NCI-H2196 (cell line): ENCODE measurements at regions not wholly inside any gene's neighbourhood (a gene's known extent, or its start where the extent isn't known, plus 50 kb on each side); places are given as distances from the start of the nearest gene placed in this dataset.

ENCODE experiments used
- DNase-seq: peaks from one replicate; lab custom pipeline; 2025; ENCODE audit not compliant: unreplicated experiment; lab: John Stamatoyannopoulos, UW

DNA sequence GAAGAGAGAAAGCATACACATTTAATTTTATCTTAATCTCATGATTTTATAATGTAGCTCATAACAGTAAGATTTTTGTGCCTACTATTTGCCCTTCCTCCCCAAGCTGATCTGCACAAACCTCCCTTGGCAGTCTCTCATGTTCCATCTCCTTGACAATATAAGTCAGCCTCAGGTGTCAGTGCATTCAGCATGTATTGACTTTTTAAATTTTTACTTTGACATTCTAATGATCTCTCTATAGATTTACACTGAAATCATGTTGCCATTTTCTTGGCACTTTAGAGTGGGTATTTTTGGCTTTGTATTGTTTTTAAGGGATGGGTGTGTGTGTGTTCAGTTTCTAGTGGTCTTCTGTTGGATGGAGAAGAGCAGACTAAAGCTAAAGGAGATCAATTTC is 505.3 kb upstream of the CPEB2 start:
- no peak for DNase-seq

GRCh38 chr4:14504162-14504561 is 498.1 kb upstream of the CPEB2 start:
- no peak for DNase-seq

DNA sequence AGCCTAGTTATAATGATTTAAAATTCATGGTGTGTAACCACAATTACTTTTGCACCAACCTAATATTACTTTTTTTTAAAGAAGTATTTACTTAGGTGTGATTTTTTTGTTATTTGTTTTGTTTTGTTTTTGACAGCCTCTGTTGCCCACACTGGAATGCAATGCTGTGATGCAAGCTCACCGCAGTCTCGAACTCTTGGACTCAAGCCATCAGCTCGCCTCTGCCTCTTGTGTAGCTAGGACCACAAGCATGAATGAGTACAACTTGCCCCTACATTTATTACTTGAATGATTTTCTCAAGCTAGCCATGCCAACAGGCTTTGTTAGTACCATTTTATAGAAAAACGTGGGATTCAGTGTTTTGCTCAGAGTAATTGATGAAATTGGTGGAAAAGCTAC is 488.8 kb upstream of the CPEB2 start:
- DNase-seq, result no peak

- no peak for DNase-seq
Observed at GRCh38 chr4:14515556-14515955, 486.7 kb upstream of the CPEB2 start.

DNA sequence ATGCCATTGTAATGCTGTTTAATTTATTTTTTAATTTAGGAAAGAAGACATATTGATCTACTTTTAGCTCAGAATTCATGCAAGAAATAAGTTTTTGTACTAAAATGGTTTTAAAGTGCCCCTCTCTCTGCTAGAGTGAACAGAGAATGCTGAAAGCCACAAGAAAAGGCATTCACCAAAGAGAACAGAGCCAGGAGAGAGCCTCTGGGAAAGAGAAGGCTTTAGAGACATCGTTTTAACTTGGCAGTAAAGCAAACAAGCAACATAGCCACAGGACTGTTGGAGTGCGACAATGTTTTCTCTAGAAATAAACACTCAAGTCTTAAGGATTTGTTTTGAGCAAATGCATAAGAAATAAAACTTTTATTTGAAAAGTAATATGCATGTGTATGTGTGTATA is 484.1 kb upstream of the CPEB2 start:
- DNase-seq, result no peak

DNA sequence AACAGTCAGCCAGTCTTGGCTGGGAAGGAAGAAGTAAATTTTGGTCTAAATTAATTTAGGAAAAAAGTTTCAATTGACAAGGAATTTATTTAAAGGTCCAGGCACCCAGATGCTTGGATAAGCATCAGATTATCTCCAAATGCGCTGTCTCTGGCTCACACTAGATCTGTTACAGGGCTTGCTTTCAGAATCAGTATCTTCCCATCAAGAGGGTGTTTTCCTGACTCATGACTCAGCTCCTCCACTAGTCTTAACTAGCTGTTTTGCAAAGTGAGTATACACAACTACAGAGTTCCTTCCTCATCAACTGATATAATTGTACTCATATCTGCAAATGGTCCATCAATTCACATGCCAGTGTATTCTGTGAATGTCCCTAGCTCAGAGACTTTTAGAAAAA is 482.1 kb upstream of the CPEB2 start:
- DNase-seq, result no peak

DNA sequence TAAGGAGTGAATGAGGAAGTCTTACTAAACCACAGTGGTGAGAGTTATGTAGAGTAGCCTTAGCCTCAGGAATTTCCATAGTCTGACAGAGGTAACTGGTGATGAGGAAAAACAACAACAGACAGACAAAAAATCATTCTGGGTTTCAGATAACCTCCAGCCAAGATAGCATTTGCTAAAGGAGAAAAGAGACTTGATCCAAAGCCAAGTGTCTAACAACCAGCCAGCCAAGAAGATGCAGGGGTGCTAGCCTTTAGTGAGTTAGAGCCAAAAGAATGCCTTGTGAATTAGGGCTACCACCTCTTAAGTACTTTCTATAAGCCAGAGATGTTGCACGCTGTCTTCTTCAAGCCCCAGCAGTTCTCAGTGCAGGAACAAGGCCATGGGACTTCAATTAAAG is 478.0 kb upstream of the CPEB2 start:
- no peak for DNase-seq

GRCh38 chr4:14528918-14529317 is 473.4 kb upstream of the CPEB2 start:
- DNase-seq, result no peak

GRCh38 chr4:14529653-14530052 is 472.6 kb upstream of the CPEB2 start:
- DNase-seq, result no peak

DNA sequence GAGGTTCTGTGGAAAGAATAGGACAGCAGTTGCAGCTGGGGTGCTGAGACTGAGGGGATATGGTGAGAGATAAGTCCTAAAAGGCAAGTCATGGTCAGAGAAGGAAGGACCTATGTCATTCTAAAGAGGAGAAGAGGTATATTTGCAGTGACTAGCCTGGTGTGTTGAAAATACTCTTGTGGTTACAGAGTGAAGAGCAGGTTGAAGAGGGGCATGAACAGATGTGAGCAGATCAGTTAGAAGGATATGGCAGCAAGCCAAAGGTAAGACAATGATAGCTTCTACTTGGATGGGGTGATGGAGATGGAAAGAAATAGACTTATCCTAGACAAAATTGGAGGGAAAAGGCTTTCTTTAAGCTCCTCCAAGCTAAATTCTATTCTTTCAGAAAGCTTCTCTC is 469.8 kb upstream of the CPEB2 start:
- DNase-seq, result no peak

GRCh38 chr4:14539246-14539645 is 463.0 kb upstream of the CPEB2 start:
- no peak for DNase-seq

DNA sequence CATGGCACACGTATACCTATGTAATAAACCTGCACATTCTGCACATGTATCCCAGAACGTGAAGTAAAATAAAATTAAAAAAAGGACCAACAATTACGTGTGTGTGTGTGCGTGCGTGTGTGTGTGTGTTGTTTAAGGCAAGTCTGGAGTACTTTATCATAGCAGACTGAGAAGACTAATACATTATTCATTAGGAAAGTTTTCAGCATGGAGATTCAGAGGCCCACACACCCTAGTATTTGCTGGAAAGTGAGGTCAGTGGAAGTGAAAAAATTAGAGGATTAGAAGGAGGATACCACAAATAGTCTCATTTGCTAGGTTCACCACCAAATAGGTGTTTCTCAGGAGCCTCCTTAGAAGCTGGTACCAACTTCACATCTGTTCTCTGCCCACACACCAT is 457.1 kb upstream of the CPEB2 start:
- no peak for DNase-seq

DNA sequence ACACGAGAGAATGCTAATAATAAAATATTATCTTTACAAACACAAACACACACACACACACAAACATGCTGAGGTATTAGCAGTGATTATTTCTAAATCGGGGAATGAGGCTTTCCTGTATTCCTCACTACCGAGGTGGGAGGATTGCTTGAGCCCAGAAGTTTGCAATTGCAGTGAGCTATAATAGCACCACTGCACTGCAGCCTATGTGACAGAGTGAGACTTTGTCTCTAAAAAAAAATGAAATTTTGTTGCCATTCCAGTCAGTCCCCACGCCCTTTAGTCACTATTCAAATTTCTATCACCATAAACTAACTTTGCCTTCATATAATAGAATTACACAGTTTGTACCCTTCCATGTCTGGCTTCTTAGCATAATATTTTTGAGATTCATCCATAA is 456.5 kb upstream of the CPEB2 start:
- DNase-seq, result no peak

- no peak for DNase-seq
Observed at GRCh38 chr4:14552119-14552518, 450.2 kb upstream of the CPEB2 start.

DNA sequence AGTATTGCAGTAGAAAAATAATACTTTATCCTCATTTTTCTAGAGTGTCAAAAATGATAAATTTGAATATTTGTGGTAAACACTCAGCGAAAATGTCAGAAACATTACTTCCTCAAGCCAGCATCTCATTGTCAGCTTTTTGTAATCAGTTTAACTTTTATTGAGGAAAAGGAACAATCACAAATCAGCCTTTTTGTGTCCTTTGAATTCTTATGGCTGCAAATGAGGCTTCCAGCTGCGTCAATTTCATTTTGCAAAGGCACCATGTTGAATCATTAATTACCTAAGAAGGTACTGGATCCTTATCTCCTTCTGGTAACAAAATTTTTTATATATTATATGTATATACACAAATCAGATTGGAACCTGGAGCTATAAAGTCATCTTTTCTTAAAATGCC is 442.6 kb upstream of the CPEB2 start:
- no peak for DNase-seq

DNA sequence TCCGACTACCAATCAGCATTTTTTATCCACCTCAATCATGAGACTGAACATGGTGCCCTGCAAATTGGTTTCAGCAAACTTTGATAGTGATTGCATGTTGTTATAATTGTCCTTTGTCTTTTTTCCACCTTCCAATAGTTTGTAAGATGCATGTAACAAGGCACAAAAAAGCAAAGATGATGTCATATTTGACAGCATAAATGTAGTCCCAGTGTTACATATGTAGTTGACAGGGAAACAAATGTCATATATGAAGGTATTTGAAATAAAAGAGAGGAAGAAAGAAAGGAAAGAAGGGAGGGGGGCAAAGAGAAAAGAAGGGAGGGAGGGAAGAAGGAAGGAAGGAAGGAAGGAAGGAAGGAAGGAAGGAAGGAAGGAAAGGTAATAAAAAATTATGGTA is 441.7 kb upstream of the CPEB2 start:
- no peak for DNase-seq

DNA sequence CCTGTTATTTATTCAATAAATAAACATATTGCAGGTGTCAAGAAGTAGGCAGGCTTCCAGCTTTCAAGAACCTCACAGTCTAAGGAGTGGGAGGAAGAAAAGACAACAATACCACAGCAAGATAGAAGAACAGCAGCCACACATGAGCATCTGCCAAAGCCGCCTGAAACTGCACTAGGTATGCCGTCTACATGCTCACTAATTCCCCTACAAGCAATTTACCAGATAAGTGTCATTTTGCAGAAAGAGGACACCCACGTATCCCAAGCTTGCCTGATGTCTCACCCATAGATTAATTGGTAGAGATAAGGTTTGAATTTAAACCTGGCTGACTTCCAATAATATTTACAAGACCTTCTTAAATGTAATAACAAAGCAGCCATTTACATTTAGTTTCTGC is 439.4 kb upstream of the CPEB2 start:
- DNase-seq, result no peak

DNA sequence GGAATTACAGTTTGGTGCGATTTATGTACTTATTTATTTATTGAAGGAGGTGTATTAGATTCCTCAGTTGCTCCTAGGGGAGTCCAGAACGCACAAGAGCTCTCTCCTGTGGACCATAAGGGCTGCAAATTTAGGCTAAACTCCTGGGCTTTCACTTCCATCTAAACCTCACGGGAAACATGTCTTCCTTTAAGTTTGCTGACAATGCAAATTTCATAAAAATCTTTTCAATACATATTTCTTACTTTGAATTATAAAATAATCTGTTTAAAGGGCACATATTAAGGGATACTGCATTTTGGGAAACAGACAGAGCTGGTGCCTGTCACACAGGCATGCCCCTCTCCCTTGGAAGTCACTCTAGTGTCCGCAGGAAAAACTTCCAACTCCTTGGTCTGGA is 438.0 kb upstream of the CPEB2 start:
- no peak for DNase-seq

GRCh38 chr4:14566518-14566917 is 435.8 kb upstream of the CPEB2 start:
- DNase-seq, result no peak

DNA sequence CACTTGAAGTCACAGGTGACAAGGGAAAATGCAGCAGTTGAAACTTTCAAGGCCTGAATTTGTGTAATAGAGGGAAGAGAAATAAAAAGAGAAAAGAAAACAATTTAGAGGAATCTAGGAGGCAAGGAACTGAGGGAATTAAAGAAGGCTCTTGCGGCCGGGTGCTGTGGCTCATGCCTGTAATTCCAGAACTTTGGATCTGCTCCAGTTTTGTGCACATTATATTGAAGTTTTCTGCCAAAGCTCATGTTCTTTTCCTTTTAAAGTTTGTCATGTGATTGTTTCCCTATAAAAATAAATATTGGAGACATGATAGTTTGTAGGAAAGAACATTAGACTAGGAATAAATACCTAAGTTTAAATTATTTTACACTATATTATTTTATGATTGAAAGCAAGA is 433.9 kb upstream of the CPEB2 start:
- no peak for DNase-seq

- DNase-seq, result no peak
Observed at GRCh38 chr4:14575289-14575688, 427.0 kb upstream of the CPEB2 start.

GRCh38 chr4:14575919-14576318 is 426.4 kb upstream of the CPEB2 start:
- no peak for DNase-seq

GRCh38 chr4:14580061-14580460 is 422.2 kb upstream of the CPEB2 start:
- DNase-seq, result no peak

DNA sequence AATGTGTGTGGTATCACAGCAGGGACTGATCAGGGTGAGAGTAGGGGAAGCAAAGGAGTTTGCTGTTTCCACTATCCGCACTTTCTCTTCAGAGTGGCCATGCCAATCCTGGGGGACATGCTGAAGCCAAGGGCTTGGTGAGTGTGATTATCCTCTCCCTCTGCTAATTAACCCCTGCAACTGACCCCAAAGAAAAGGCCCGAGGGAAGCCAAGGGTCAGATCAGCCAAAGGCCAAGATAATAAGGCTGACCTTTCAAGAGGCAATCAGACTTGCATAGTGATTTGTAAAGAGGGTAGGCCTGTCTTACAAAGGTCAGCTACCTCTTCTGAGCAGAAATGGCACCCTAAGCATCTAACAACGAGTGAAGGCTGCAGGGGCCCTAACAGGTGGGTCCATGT is 420.5 kb upstream of the CPEB2 start:
- DNase-seq, result no peak
